ENCODE measurements at regions not wholly inside any gene's neighbourhood (a gene's known extent, or its start where the extent isn't known, plus 50 kb on each side); places are given as distances from the start of the nearest gene placed in this dataset.

DNA sequence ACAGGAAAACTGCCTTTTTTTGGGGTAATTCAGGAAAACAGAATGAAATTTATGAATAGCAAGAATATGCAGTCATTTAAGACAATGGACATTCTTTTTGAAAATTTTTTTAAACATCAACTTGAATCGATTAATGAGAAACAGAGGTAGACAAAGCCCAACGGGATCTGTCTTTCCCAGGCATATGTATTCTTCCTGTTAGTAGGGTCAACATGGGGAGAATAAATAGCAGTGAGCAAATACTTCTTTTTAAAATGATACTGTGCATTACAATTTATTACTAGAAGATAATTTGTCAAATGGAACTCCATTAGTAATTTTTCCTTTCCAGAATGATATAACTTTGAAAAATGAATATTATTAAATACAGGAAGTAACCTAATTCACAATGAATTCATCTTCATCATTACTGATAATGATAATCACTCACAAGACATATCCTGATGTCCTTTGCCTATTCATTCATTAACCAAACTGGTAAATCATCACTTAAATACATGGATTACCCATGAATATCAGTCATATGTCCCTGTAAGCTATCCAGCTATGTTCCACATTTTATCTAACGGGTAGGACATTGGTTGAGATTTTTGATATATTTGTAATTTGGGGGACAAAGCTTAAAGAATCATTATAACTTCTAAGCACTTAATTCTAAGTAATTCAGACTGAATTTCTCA, 209.2 kb upstream of the CDIN1 start:
- DNase-seq, result no peak

DNA sequence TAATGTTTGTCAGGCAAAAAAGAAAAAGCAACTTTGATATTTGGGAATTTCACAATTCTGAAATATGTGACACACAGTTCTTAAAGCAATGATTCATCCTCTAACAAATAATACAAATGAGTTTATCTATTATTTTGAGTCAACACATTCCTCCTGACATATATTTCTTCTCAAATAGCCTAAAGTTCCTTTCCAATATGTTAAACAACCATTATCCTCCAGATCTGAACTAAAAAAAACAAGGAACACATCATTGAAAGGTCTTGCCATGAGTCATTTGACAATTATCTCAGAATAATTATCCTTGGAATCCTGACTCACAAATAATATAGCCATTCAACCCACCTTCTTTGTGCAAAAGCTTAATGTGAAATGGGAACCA, 208.7 kb upstream of the CDIN1 start:
- DNase-seq, result no peak

DNA sequence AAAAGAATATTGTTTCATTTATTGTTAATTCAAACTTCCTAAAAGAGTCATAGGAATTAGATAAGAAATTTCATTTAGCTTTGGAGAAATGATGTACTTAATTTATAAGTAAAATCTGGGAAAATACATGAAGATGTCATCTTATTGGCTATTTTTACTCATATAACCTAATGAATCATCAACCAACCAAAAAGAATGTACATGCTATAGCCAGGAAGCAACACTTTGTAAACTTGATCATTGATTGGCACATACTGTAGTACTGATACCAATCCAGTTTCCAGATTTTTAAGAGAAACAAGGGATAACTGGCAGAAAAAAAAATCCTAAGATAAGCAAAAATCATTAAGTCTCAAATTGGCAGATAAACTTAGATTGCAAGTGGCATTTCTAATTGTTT, 207.9 kb upstream of the CDIN1 start:
- DNase-seq, result no peak

DNA sequence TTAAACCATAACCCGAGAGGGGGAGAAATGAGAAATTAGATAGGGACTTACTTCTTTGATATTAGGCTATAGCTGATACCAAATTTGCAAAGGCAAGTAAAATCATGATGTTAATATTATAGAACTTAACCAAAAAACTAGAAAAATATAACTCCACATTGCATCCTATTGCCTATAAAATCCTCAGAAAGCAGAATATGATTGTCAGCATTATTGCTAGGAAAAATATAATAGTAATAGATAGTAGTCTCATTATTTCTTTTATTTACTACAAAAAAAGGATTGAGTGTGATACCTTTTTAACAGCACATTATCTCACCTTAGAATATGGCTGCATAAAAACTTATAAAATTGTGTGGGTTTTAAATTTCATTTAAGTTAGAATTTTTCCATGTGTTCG, 206.5 kb upstream of the CDIN1 start:
- no peak for DNase-seq

DNA sequence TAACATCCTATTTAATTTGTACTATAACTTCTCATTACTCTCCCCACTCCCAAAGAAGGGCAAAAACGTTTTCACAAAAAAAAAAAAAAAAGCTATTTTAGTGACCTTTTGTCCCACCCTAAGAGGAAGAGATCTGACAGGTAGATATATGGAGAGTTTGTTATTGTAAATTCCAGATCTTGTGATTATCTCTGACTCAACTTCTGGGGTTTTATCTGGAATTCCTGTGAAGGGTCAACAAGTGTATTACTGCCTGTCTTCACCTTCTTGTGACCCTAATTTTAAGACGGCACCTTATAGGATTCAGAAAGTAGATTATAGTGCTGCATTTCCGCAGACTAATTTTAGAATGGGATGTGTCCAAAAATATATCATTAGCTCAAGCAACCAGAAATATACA, 205.9 kb upstream of the CDIN1 start:
- no peak for DNase-seq

DNA sequence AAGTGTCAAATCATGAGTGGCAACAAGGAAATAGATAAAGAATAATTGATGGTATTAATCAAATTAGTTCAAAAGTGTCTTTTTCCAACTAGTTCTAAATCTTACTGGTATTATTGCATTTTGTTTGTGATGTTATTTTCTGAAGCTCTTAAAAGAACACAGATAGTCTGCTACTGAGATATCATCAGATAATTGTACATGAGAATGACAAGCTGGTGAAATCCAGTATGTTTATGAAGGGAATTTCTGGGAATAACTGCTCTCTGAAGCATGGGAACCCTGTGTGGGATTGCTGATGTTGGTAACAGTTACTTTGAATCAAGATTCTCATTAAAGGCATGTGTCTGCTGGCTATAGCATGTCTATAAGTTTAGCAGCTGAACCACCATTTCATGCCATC, 190.3 kb upstream of the CDIN1 start:
- no peak for DNase-seq

DNA sequence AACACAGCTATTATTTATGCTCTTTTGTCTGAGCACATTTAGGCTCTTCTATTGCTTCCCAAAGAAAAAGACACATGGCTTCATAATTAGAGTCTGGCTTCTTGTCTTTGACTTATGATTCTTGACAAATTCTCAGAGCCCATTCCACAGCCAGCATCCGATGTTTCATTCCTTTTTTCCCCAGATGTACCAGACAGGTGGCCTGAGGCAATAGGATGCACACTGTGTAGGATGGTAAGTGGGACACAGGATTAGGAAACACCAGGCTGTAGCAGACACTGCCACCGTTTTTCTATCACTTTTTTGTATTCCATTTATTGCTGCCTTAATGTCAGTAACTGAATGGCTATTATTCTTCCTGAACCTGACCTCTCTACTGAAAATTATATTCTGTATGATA, 188.9 kb upstream of the CDIN1 start:
- DNase-seq, result no peak

DNA sequence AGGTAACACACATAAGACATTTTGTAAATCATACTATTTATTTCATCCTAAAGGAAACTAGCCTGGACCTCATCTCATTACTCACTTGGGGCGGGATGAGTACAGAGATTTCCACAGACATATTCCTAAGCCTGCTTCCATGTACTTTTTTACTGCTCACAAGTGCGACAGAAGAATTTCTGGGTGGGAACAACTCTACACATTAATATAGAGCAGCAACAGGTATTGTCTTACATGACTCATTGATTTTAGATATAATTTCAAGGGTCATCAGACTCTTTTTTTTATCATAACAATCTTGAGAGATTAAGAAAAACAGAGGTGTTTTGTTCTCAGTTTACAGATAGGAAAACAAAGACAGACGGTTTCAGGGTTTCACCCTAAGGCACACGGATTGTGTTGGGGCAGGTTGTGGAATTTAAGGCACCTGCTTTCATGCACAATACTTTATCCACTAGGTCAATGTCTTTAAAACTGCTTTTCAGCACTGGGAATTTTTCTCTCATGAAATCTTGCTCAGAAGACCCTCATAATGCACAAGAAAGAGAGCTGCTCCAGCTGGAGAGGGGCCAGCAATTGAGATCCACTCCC, 186.7 kb upstream of the CDIN1 start:
- DNase-seq, result no peak

DNA sequence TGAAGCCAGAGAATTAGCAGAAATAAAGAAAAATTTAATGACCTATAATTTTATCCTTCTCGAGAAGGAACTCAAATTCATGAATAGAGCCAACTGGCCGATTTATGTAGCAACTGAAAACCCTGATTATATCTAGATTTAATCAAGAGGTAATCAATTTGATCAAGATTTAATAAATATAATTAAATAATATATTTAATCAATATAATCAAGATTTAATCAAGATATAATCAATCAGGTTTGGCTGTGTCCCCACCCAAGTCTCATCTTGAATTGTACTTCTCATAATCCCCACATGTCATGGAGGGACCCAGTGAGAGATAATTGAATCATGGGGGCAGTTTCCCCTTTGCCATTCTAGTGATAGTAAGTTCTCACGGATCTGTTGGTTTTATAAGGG, 181.2 kb upstream of the CDIN1 start:
- no peak for DNase-seq

DNA sequence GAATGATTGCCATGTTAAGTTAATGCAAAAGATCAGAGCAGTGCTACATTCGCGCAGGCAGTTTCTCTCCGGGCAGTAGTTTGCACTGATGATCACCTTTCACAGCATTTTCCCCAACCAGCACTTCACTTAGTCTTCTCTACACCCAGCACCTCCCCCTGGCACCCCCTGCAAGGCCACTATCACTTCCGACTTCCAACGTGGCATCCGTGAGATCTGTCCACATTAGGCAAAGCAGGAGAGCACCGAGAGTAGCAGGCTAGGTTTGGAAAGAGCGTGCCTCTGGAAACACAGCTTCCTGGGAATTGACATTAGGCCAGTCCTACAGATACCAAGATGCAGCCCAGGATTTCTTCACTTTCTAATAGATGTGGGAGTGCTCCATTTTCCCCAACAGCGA, 180.2 kb upstream of the CDIN1 start:
- DNase-seq, result no peak

DNA sequence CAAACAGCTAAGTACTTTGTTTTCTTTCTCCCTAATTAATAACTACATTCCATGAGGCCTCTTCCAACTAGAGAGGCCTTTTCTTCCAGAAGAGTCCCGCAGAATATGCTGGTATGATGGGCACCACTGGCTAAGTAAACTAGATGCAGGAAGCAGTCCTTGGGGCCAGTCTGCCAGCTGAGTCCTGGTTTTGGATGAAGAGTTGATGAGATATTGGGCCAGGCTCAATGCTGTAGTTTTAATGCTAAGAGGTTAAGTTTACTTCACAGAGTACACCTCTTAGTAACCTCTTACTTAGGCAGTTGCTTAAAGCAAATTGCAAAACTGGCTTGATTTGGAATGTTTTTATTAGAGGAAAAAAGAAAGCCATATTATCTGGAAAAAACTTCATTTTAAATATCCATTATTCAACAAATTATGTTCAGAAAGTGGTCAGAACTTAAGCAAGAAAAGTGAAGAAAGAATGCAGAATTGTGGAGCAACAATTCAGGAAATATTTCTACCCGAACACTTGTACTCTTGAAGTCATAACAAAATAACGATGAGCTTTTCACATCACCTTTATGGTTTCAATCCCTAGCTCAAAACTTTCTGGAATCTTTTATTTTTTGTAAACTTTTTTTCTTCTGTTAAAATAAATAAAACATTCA, 178.4 kb upstream of the CDIN1 start:
- DNase-seq, result no peak

DNA sequence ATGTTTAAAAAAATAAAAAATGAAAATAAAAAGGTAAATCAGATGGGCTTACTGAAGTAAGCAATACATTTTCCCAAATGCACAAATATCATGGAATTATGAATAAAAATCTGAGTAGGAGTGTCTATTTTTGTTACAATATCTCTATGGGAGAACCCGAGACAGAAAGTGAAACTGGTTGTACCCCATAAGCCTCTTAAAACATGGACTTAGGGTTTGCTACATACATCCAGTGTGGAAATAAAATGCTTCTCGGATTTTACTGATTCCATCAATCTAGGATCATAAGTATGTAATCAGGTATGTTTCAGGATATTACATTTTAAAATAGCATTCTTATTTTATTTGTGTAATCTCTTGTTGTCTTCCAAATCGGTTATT, 177.8 kb upstream of the CDIN1 start:
- no peak for DNase-seq

DNA sequence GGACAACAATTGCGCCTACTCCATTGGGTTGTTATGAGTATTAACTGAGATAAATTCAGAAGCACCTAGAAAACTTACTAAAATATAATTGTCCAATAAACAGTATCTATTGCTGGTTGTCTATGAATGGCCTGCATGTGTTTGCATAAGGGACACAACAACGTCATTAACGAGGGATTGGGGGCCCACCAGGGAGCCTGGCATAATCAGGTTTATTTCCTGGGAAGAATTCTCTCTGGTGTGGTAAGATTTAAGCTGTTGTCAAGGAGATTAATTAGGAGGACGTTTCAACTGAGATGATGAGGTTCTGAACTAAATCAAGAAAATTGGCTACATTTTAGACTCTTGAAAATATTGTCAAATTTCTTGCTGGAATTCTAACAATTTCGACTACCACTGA, 176.1 kb upstream of the CDIN1 start:
- no peak for DNase-seq

DNA sequence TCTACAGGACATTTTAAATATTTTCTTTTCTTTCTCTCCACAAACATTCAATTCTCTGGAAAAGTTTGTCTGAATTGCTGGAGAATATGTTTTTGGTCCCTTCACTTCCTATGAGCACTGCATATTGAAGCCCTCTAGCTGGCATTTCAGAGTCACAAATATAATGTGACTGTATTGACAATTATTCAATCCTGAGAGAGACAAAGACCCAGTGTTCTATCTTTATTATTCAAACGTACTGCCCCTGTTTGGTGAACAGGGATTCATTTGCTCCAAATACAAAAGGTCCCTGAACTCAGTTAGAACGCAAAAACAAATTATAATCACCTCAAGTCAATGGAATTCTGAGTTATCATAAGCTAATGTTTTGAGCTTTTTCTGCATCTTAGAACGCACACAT, 173.1 kb upstream of the CDIN1 start:
- DNase-seq, result no peak

DNA sequence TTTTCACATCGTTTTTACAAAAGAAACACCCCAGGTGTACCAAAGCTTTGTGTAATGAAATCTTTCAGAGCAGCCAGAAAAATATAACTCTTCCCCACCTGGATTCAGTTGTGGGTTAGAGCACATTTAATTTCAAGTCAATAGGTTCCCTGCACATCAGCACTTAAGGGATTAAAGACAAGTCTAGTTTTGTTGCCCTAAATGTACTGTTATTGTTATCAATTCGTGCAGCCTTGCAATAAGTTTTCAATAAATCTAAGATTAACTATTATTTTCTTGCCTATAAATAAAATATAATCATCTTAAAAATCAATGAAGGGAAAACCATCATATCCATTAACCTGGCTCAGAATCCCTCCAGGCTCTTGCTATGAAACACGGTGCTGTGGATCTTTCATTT, 172.5 kb upstream of the CDIN1 start:
- no peak for DNase-seq

DNA sequence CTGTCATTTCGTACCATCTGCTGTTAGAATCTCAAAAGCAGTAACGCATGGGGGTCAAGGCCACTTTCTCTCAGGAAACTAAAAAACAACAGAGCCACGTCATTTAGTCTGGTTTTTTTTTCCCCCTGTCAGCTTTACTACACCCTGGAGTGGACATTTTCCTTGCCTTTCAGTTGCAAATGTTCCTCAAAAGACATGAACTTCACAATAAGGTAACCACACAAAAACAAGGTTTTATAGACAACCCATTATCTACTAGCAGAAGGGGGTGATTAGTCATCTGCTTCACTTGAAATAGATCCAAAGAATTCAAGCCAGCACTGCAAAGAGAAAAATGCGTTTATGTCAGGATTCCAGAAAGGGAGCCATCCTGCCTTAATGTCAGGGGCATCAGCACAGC, 171.8 kb upstream of the CDIN1 start:
- no peak for DNase-seq

DNA sequence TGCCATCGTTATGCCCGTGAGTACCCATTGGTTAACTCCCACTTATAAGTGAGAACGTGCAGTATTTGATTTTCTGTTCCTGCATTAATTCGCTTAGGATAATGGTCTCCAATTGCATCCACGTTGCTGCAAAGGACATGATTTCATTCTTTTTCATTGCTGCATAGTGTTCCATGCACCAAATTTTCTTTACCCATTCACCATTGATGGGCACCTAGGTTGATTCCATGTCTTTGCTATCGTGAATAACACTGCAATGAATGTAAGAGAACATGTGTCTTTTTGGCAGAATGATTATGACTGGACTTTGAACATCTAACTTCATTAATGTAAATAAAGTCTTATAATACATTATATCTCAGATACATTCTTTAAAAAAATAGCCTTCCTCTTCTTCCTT, 169.6 kb upstream of the CDIN1 start:
- no peak for DNase-seq

DNA sequence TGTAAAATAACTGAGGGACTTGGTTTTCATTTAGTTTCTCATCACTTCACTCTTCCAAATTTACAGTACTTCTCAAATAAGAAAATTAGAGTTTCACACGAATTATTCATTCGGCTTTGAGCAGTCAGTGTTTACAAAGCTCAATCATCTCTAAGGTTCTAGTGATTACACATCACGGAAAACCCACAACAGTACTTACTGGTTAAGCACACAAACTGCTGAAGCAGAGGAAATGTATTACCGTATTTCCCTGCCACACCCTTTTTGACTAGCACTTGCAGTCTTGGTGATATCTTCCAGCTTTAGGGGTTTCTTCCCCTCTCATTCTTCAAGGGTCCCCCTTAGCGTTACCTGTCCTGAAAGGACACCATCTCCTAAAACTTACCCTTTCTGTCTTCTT, 164.8 kb upstream of the CDIN1 start:
- DNase-seq, result no peak

DNA sequence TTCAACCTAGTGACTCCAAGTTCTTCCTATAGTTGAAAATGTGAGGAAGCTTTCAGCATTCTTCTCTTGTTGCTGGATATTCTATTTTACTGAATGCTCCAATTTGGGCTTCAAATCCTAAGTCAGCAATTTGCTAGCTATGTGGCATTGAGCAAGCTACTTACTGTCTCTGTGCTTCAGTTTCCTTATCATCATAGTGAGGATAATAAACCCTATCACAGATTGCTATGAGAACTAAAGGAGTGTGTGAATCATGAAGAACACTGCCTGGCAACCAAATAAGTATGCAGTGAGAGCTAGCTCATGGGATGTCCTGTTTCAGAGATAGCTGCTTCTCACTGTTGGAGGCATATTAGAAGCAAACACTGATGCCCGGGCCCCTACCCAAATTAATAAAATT, 163.8 kb upstream of the CDIN1 start:
- DNase-seq, result no peak

DNA sequence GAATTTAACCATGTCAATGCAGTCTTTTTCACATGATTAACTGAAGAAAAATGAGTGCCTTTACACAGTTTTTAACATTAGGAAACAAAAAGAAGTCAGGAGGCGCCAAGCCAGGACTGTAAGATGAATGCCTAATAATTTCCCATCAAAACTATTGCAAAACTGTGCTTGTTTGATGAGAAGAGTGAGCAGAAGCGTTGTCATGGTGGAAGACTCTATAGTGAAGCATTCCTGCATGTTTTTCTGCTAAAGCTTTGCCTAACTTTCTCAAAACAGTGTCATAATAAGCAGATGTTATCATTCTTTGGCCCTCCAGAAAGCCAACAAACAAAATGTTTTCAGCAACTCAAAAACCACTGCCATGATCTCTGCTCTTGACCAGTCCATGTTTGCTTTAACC, 156.8 kb upstream of the CDIN1 start:
- no peak for DNase-seq

DNA sequence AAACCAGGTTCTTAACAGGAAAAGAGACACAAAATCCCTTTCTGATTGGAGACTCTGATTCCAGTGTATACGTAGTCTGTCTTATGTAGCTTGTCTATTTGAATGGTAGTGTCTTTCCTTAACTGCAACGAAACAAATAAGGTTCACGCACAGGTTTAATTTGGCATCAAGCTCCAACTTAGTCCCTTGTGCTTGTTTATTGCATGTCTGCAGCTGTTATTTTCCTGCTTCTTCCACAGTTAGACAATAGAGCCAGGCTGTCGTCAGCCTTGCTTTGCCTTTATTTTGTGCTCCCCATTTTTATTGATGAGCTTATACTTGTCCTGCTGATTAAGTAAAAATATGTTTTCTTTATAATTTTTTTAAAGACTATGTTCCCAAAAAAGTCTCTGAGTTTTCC, 152.7 kb upstream of the CDIN1 start:
- no peak for DNase-seq

DNA sequence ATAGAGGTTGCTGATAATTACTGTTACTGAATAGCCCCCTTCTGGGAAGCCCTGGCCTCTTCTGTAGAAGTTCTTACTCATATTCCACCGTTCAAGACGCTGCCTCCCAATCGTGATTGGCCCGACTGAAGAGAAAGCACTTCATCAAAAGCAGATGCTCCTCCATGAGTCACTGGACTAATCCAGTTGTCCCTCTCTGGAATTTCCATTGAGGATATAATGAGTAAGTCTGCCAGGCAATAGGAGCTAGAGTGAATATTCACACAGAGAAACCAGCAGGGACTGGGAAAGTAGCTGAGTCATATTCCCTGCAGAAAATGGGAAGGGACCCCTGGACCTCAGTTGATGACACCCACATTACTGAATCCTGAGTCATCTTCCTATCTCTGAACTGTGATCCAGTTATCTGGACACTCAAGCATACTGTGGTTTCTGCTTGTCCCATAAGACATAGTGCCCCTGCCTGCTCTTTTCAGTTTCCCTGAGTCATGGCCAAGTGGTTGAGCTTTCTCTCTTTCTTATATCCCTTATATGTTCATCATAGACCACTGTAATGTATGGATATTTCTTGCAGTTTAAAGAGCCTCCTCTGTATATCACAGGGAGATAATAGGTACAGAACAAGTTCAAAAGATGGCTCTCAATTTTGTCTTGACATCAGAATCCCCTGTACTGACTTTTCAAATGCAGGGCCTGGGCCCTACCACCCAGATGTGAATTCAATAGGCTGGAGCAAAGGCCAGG, 151.2 kb upstream of the CDIN1 start:
- DNase-seq, result peak; percentile 49

DNA sequence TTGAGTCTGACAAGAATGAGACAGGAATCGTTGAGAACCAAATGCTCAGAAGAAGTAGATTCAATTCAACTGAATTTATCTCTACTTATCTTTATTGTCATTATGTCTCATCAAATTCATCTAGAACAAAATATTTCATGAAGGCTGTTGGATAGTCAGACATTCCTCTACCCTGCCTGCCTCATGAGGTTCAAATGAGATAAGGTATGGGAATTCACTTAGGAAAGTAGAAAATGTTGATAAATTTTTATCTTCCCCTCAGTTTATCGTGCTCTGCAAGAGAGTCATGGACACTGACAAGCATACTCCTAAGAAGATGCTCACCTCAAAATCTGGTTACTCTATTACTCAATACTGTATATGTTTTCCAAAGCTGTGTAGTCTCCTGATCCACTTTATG, 149.7 kb upstream of the CDIN1 start:
- no peak for DNase-seq

DNA sequence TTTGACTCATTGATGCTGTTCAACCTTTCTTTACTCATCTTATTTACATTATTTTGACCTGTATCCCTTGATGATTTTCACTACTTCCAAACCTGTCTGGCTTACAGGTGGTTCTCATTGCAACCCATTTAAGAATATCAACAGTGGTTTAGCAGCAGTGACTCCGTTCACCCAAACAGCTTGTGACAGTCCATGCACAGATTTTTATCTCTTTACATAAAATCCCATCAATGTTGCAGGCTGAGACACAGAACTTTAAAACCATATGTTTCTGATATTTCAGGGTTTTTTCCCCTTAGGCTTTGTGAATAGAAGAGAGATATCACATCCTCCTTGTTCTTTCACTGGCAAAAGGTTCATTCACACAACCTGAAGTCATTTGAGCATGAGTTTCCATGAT, 149.1 kb upstream of the CDIN1 start:
- no peak for DNase-seq

All from GOT3 (cell line).